ENCODE measurements at regions not wholly inside any gene's neighbourhood (a gene's known extent, or its start where the extent isn't known, plus 50 kb on each side); places are given as distances from the start of the nearest gene placed in this dataset.

DNA sequence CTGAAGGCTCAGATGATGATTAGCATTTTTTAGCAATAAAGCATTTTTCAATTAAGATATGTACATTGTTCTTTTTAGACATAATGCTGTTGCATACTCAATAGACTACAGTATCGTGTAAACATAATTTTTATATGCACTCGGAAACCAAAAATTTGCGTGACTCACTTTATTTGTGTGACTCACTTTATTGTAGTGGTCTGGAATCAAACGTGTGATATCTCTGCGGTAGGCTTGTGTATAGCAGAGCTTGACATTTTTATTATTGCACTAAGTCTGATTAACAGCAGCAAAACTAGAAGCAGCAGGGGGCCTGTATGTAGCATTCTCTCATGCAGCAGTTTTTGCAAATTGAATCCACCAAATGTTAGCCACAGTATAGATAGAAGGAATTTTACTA is 119.1 kb upstream of the PRDX4 start:
- peak; percentile 28 for DNase-seq
- Histone ChIP-seq H3K4me3 (ENCODE audit: low read depth, low read length) (no peak overlapping the region), H3K36me3 (replicated peaks) (no peaks in the 10 kb centered on the region), H3K27ac (no peak overlapping the region), H3K27me3 (replicated peaks) (no peaks in the 10 kb centered on the region)
- TF ChIP-seq, protein P1, sequence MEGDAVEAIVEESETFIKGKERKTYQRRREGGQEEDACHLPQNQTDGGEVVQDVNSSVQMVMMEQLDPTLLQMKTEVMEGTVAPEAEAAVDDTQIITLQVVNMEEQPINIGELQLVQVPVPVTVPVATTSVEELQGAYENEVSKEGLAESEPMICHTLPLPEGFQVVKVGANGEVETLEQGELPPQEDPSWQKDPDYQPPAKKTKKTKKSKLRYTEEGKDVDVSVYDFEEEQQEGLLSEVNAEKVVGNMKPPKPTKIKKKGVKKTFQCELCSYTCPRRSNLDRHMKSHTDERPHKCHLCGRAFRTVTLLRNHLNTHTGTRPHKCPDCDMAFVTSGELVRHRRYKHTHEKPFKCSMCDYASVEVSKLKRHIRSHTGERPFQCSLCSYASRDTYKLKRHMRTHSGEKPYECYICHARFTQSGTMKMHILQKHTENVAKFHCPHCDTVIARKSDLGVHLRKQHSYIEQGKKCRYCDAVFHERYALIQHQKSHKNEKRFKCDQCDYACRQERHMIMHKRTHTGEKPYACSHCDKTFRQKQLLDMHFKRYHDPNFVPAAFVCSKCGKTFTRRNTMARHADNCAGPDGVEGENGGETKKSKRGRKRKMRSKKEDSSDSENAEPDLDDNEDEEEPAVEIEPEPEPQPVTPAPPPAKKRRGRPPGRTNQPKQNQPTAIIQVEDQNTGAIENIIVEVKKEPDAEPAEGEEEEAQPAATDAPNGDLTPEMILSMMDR (IDR thresholded peaks at IDR 0.05; ENCODE audit: low read depth, low read length, missing control alignments), result no peak
- in situ Hi-C loops (cut with HindIII; ENCODE audit: low pct_ligation_motif_present, low sequenced_read_pairs), result no loop called here

- in situ Hi-C loops (cut with HindIII; ENCODE audit: low pct_ligation_motif_present, low sequenced_read_pairs), result no loop called here
- H3K27ac ChIP-seq, result no peak overlapping the region
- TF ChIP-seq, protein P1 (IDR thresholded peaks at IDR 0.05; ENCODE audit: low read depth, low read length, missing control alignments), result no peak
- H3K36me3 ChIP-seq (replicated peaks), result no peaks in the 10 kb centered on the region
- no peak for DNase-seq
- H3K27me3 ChIP-seq (replicated peaks), result no peaks in the 10 kb centered on the region
- no peak overlapping the region for H3K4me3 ChIP-seq (ENCODE audit: low read depth, low read length)
Observed at GRCh38 chrX:23552303-23552702, 115.0 kb upstream of the PRDX4 start.

DNA sequence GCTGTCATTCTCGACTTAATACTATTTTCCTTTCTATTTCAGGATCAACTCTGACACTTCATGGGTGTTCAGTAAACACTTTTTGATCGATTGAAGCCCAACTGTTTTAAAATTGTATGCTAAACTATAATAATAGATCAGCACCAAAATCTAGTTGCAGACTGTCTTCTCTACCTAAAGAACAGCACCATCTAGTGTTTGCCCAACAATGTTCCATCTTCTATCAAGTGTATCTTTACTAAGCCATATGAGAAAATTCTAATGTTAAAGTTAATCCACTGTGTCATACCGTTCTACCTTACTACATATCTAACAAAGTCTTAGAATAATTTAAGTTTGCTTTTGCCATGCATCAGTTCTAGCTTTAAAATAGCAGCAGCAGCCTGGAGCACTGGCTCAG is 113.0 kb upstream of the PRDX4 start:
- Histone ChIP-seq H3K4me3 (ENCODE audit: low read depth, low read length) (no peak overlapping the region), H3K27me3 (replicated peaks) (no peaks in the 10 kb centered on the region), H3K27ac (no peak overlapping the region), H3K36me3 (replicated peaks) (no peaks in the 10 kb centered on the region)
- in situ Hi-C loops (cut with HindIII; ENCODE audit: low pct_ligation_motif_present, low sequenced_read_pairs), result no loop called here
- TF ChIP-seq, protein P1 (IDR thresholded peaks at IDR 0.05; ENCODE audit: low read depth, low read length, missing control alignments), result peak; percentile 38
- peak; percentile 7 for DNase-seq

DNA sequence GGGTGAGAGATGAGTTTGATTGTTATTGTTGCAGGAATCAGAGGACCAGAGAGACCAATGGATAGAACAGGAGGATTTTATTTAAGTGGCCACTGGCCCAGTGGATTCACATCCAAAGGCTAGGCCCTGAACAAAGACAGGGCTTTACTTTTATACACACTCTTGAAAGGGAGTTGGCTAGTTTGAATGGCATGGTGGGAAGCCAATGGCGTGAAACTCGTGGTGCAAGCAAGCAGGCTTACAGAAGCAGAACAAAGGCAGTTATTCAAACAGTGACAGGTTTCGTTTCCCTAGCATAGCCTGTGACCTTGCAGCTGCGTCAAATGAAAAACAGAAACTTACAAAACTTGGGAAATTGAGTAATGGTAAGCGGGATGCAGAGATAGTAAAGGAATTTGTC is 110.2 kb upstream of the PRDX4 start:
- DNase-seq, result no peak
- H3K27me3 ChIP-seq (replicated peaks), result no peaks in the 10 kb centered on the region
- in situ Hi-C loops (cut with HindIII; ENCODE audit: low pct_ligation_motif_present, low sequenced_read_pairs), result no loop called here
- no peak overlapping the region for H3K27ac ChIP-seq
- no peak overlapping the region for H3K4me3 ChIP-seq (ENCODE audit: low read depth, low read length)
- TF ChIP-seq, protein P1 (IDR thresholded peaks at IDR 0.05; ENCODE audit: low read depth, low read length, missing control alignments), result no peak
- no peaks in the 10 kb centered on the region for H3K36me3 ChIP-seq (replicated peaks)

- DNase-seq, result no peak
- in situ Hi-C loops (cut with HindIII; ENCODE audit: low pct_ligation_motif_present, low sequenced_read_pairs), result no loop called here
- Histone ChIP-seq H3K4me3 (ENCODE audit: low read depth, low read length) (no peak overlapping the region), H3K27ac (no peak overlapping the region), H3K36me3 (replicated peaks) (no peaks in the 10 kb centered on the region), H3K27me3 (replicated peaks) (no peaks in the 10 kb centered on the region)
- TF ChIP-seq, protein P1 (IDR thresholded peaks at IDR 0.05; ENCODE audit: low read depth, low read length, missing control alignments), result peak; percentile 27
Observed at GRCh38 chrX:23559975-23560374, 107.3 kb upstream of the PRDX4 start.

- in situ Hi-C loops (cut with HindIII; ENCODE audit: low pct_ligation_motif_present, low sequenced_read_pairs), result no loop called here
- no peaks in the 10 kb centered on the region for H3K36me3 ChIP-seq (replicated peaks)
- DNase-seq, result no peak
- TF ChIP-seq, protein P1 (IDR thresholded peaks at IDR 0.05; ENCODE audit: low read depth, low read length, missing control alignments), result no peak
- H3K4me3 ChIP-seq (ENCODE audit: low read depth, low read length), result no peak overlapping the region
- no peaks in the 10 kb centered on the region for H3K27me3 ChIP-seq (replicated peaks)
- no peak overlapping the region for H3K27ac ChIP-seq
Observed at GRCh38 chrX:23570674-23571343, 96.5 kb upstream of the PRDX4 start.
